Muscle layer of colon (tissue), 2 donors: ENCODE measurements at regions not wholly inside any gene's neighbourhood (a gene's known extent, or its start where the extent isn't known, plus 50 kb on each side); places are given as distances from the start of the nearest gene placed in this dataset.
"Not testable (repeated sequence)": the region's sequence is repeated elsewhere in the genome, so short reads cannot be mapped to it uniquely, and the experiment has no call there.

Experiments
- H3K27ac ChIP-seq: one replicate; pipeline ENCODE4 v1.7.0; 2013; ENCODE audit warnings: low read depth, mild to moderate bottlenecking, low read length, moderate library complexity
- H3K27me3 ChIP-seq, 2 donors: one replicate each; pipeline ENCODE4 v1.7.0; 2013; ENCODE audit warnings: low read length in 2 of 2, mild to moderate bottlenecking in 2 of 2; ENCODE audit not compliant: insufficient read depth in 2 of 2, control insufficient read depth in 1 of 2
- H3K36me3 ChIP-seq: one replicate; pipeline ENCODE4 v1.7.0; 2013; ENCODE audit warnings: mild to moderate bottlenecking, low read length; ENCODE audit not compliant: insufficient read depth
- H3K4me1 ChIP-seq: one replicate; pipeline ENCODE4 v1.7.0; 2013; ENCODE audit warnings: mild to moderate bottlenecking, low read length; ENCODE audit not compliant: insufficient read depth
- H3K4me3 ChIP-seq, 2 donors: one replicate each; pipeline ENCODE4 v1.7.0; 2013; ENCODE audit warnings: low read length in 2 of 2, low read depth in 1 of 2, mild to moderate bottlenecking in 1 of 2, moderate library complexity in 1 of 2
- H3K9ac ChIP-seq: one replicate; pipeline ENCODE4 v1.7.0; 2013; ENCODE audit warnings: low read length
- H3K9me3 ChIP-seq: one replicate; pipeline ENCODE4 v1.7.0; 2013; ENCODE audit warnings: mild to moderate bottlenecking, low read length
- donor health status: abdominal sarcoma.
- donor health status: Adenocarcinoma of cecum.

GRCh38 chr2:146587291-146587713 is 1257.5 kb upstream of the ACVR2A start:
- Histone ChIP-seq H3K4me1 (no peaks in the 10 kb centered on the region), H3K4me3 (no peak overlapping the region), H3K27me3 (no peaks in the 10 kb centered on the region), H3K9me3 (no peaks in the 10 kb centered on the region), H3K36me3 (no peaks in the 10 kb centered on the region), H3K9ac (no peak overlapping the region), H3K27ac (no peak overlapping the region)

GRCh38 chr2:146584316-146584715 is 1260.5 kb upstream of the ACVR2A start:
- Histone ChIP-seq H3K36me3 (no peaks in the 10 kb centered on the region), H3K4me1 (no peaks in the 10 kb centered on the region), H3K9ac (no peak overlapping the region), H3K27ac (no peak overlapping the region), H3K4me3 (no peak overlapping the region), H3K9me3 (no peaks in the 10 kb centered on the region), H3K27me3 (no peaks in the 10 kb centered on the region)

- Histone ChIP-seq H3K36me3 (no peaks in the 10 kb centered on the region), H3K4me1 (no peaks in the 10 kb centered on the region), H3K9ac (no peak overlapping the region), H3K27ac (no peak overlapping the region), H3K4me3 (no peak overlapping the region), H3K9me3 (no peaks in the 10 kb centered on the region), H3K27me3 (no peaks in the 10 kb centered on the region)
Measured at GRCh38 chr2:146579147-146579930, 1265.5 kb upstream of the ACVR2A start.

GRCh38 chr2:146576339-146577111 is 1268.3 kb upstream of the ACVR2A start:
- Histone ChIP-seq H3K27ac (no peak overlapping the region), H3K9me3 (no peaks in the 10 kb centered on the region), H3K4me1 (no peaks in the 10 kb centered on the region), H3K4me3 (no peak overlapping the region), H3K9ac (no peak overlapping the region), H3K36me3 (no peaks in the 10 kb centered on the region), H3K27me3 (no peaks in the 10 kb centered on the region)

DNA sequence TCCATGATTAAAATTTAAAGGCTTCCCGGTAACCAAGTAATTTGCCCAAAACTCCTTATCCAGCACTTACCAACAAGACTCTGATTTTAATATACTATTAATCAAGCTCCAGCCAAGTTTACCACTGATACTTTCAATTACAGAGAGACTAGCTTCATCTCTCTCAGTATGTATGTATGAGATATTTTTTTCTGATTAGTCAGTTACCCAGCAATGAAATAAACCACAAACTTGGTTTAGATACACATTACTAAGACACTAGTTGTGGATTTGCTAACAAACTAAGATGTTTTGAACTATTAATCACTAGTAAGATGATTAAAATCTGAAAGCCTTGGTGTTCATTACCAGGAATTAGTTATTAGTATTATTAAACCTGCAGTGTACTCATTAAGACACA is 1272.2 kb upstream of the ACVR2A start:
- no peaks in the 10 kb centered on the region for H3K4me1 ChIP-seq
- no peak overlapping the region for H3K9ac ChIP-seq
- no peak overlapping the region for H3K4me3 ChIP-seq
- H3K36me3 ChIP-seq: no peaks in the 10 kb centered on the region
- no peaks in the 10 kb centered on the region for H3K9me3 ChIP-seq
- no peaks in the 10 kb centered on the region for H3K27me3 ChIP-seq
- no peak overlapping the region for H3K27ac ChIP-seq

DNA sequence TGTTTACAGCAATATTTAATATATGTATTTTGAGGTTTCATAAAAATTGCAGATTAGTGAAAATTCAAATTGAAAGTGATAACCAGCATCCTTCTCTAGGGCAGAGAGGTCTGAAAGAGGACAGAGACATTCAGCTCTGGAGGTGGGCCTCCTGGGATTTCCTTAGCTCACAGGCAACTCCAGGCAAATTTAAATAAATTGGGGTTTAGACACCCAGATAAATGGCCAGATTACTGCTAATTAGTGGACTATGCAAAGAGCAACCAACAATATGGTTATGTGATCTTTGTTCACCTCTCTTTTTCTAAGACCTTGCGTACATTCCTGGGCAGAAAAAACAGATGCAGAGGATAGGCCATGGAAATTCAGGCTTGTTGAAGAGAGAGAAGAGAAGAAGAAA is 1282.8 kb upstream of the ACVR2A start:
- no peak overlapping the region for H3K27ac ChIP-seq
- H3K9ac ChIP-seq: no peak overlapping the region
- H3K36me3 ChIP-seq: no peaks in the 10 kb centered on the region
- H3K4me3 ChIP-seq: no peak overlapping the region
- H3K4me1 ChIP-seq: no peaks in the 10 kb centered on the region
- H3K27me3 ChIP-seq: no peaks in the 10 kb centered on the region
- no peaks in the 10 kb centered on the region for H3K9me3 ChIP-seq

- H3K4me3 ChIP-seq: no peak overlapping the region
- no peaks in the 10 kb centered on the region for H3K9me3 ChIP-seq
- H3K4me1 ChIP-seq: no peaks in the 10 kb centered on the region
- H3K27me3 ChIP-seq: no peaks in the 10 kb centered on the region
- no peak overlapping the region for H3K9ac ChIP-seq
- H3K36me3 ChIP-seq: no peaks in the 10 kb centered on the region
- no peak overlapping the region for H3K27ac ChIP-seq
Measured at GRCh38 chr2:146547236-146547635, 1297.6 kb upstream of the ACVR2A start.

- Histone ChIP-seq H3K27ac (no peak overlapping the region), H3K9ac (no peak overlapping the region), H3K4me1 (no peaks in the 10 kb centered on the region), H3K4me3 (no peak overlapping the region), H3K27me3 (no peaks in the 10 kb centered on the region), H3K9me3 (no peaks in the 10 kb centered on the region), H3K36me3 (no peaks in the 10 kb centered on the region)
Measured at GRCh38 chr2:146544701-146545100, 1300.1 kb upstream of the ACVR2A start.

- H3K4me3 ChIP-seq: no peak overlapping the region
- no peaks in the 10 kb centered on the region for H3K4me1 ChIP-seq
- no peaks in the 10 kb centered on the region for H3K36me3 ChIP-seq
- no peak overlapping the region for H3K27ac ChIP-seq
- no peaks in the 10 kb centered on the region for H3K9me3 ChIP-seq
- no peak overlapping the region for H3K9ac ChIP-seq
- H3K27me3 ChIP-seq: no peaks in the 10 kb centered on the region
Measured at GRCh38 chr2:146541896-146542295, 1302.9 kb upstream of the ACVR2A start.

DNA sequence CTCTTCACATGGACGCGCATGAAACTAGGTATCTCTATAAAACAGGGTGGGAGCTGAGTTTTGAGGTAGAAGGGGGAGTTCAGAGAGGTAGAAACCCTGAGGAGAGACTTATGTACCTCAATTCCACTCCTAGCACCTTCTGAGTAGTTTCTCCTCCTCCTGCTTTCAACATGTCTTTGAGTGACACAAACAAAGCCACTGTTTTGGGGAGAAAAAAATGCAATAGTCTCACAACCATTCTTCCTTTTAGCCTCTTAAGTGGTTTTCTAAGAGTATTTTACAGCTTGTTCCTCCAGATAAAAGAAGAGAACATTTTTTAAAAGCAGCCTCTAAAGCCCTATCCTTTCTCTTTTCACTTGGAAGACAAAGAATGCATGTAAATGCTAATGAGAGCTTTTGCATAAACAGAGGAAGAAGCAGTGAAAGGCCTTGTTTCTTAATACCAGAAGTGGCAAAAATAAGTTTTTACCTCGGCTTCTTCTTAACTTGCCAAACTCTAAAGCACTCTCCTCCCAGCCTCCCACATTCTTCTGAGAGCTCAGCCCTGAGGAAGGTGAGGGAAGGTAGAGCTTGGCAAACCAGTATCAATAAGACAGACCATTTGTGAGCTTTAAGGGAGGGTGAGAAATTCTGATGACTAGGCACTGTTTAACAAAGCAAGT is 1304.4 kb upstream of the ACVR2A start:
- Histone ChIP-seq H3K27me3 (no peaks in the 10 kb centered on the region), H3K9me3 (no peaks in the 10 kb centered on the region), H3K4me3 (no peak overlapping the region), H3K36me3 (no peaks in the 10 kb centered on the region), H3K27ac (no peak overlapping the region), H3K4me1 (no peaks in the 10 kb centered on the region), H3K9ac (no peak overlapping the region)

DNA sequence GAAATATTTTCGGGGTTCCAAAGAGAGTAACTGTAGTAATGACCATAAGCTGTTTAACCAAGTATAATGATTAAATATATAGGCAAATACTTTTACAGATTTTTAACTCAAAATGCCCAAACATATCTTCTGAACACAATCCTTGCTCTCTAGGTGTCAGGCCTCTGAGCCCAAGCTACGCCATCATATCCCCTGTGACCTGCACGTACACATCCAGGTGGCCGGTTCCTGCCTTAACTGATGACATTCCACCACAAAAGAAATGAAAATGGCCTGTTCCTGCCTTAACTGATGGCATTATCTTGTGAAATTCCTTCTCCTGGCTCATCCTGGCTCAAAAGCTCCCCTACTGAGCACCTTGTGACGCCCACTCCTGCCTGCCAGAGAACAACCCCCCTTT is 1305.1 kb upstream of the ACVR2A start:
- H3K9me3 ChIP-seq, H3K4me1 ChIP-seq, H3K27me3 ChIP-seq, H3K36me3 ChIP-seq, H3K9ac ChIP-seq, H3K4me3 ChIP-seq, H3K27ac ChIP-seq: not testable (repeated sequence)
